Gastrocnemius medialis (tissue), 4 donors: ENCODE measurements at regions not wholly inside any gene's neighbourhood (a gene's known extent, or its start where the extent isn't known, plus 50 kb on each side); places are given as distances from the start of the nearest gene placed in this dataset.

Experiments
- ATAC-seq, 2 donors: fragments of 150-250 bp; one replicate each; pipeline ENCODE4 v1.9.1; 2016
- DNase-seq, 2 donors: peaks; one replicate each; pipeline ENCODE4 v3.0.0-alpha.2; 2019
- H3K27ac ChIP-seq, 4 donors: fragments of 200-600 bp; sonication (generic); 1 replicate in 1 of 4; 2 replicates in 3 of 4; pipeline ENCODE4 v1.5.1; 2016 to 2018; ENCODE audit warnings: mild to moderate bottlenecking in 2 of 4, moderate library complexity in 1 of 4
- H3K27me3 ChIP-seq, 3 donors: fragments of 200-600 bp; sonication (generic) in 2 of 3; 1 replicate in 1 of 3; 2 replicates in 2 of 3; pipeline versions ENCODE4 v1.5.1 to v1.6.0; 2016 to 2019; ENCODE audit warnings: mild to moderate bottlenecking in 1 of 3, moderate library complexity in 1 of 3
- H3K36me3 ChIP-seq, 2 donors: fragments of 200-600 bp; sonication (generic) in 1 of 2; one replicate each; pipeline ENCODE4 v1.5.1; 2017 to 2018
- H3K4me1 ChIP-seq, 2 donors: fragments of 200-600 bp; sonication (generic) in 1 of 2; one replicate each; pipeline ENCODE4 v1.5.1; 2016 to 2017; ENCODE audit warnings: mild to moderate bottlenecking in 2 of 2
- H3K4me3 ChIP-seq, 4 donors: fragments of 200-600 bp; sonication (generic) in 3 of 4; 1 replicate in 1 of 4; 2 replicates in 3 of 4; pipeline ENCODE4 v1.5.1; 2016 to 2019; ENCODE audit warnings: mild to moderate bottlenecking in 2 of 4
- H3K9me3 ChIP-seq, 3 donors: fragments of 200-600 bp; sonication (generic) in 2 of 3; 1 replicate in 1 of 3; 2 replicates in 2 of 3; pipeline ENCODE4 v1.5.1; 2016 to 2019
- CTCF ChIP-seq, 5 experiments: fragments of 450-650 bp in 3 of 5; fragments of 200-600 bp in 2 of 5; sonication (generic) in 2 of 5; IDR thresholded peaks in 4 of 5; conservative IDR thresholded peaks in 1 of 5; 1 replicate in 4 of 5; 2 replicates in 1 of 5; pipeline ENCODE4 v1.5.1; 2016 to 2019; ENCODE audit warnings: antibody characterized with exemption in 5 of 5, mild to moderate bottlenecking in 3 of 5, moderate library complexity in 3 of 5
- POLR2A ChIP-seq, 2 donors: fragments of 450-650 bp; IDR thresholded peaks; one replicate each; pipeline ENCODE4 v1.6.1; 2017; ENCODE audit warnings: antibody characterized with exemption in 2 of 2, mild to moderate bottlenecking in 2 of 2, moderate library complexity in 2 of 2
- in situ Hi-C, 4 donors: fragments of 200-750 bp; cut with MboI; loops; one replicate each; pipeline versions ENCODE4 v1.15.0 to v1.8.0; 2017; ENCODE audit warnings: low sequenced_read_pairs in 4 of 4
- intact Hi-C: fragments of 100-400 bp; cut with DNase I; formaldehyde crosslinking; loops from one replicate; pipeline ENCODE4 v1.15.1; 2023; ENCODE audit warnings: low total_unique reads

GRCh38 chr17:77694391-77695363 lies 263.8 kb upstream of the TNRC6C start:
- intact Hi-C loops (no loop called here), in situ Hi-C loops (no loop called here)
- Histone ChIP-seq H3K4me3 (no peak overlapping the region), H3K9me3 (no peaks in the 10 kb centered on the region), H3K4me1 (peaks cover 5 to 6% of the 10 kb centered on the region in 2 donors), H3K27ac (no peak overlapping the region), H3K36me3 (no peaks in the 10 kb centered on the region), H3K27me3 (peaks cover 7 to 24% (median 15%) of the 10 kb centered on the region in 3 donors)
- ATAC-seq (no peak), DNase-seq (no peak)
- TF ChIP-seq CTCF (IDR thresholded peaks at IDR 0.05 in 4 of 5, conservative IDR thresholded peaks at IDR 0.05 in 1 of 5) (no peak), POLR2A (IDR thresholded peaks at IDR 0.05) (no peak)

DNA sequence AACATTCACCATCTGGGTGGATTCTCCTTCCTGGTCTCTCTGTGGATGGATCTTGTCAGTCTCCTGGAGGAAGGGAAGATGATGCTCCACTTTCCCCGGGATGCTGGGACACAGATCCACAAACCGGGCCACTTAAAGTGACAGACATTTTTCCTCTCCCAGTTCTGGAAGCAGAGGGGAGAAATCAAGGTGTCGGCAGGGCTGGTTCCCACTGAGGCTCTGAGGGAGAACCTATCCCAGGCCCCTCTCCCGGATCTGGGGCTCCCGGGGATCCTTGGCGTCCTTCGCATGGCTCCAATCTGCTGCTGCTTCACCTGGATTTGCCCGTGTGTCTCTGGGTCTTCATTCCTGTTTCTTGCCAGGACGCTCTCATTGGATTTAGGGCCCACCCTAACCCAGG lies 263.1 kb upstream of the TNRC6C start:
- Histone ChIP-seq H3K27ac (no peak overlapping the region), H3K36me3 (no peaks in the 10 kb centered on the region), H3K4me1 (peaks cover under 1 to 4% of the 10 kb centered on the region in 2 donors), H3K9me3 (no peaks in the 10 kb centered on the region), H3K4me3 (no peak overlapping the region), H3K27me3 (peaks cover 7 to 17% (median 14%) of the 10 kb centered on the region in 3 donors)
- no peak for TF ChIP-seq CTCF (IDR thresholded peaks at IDR 0.05 in 4 of 5, conservative IDR thresholded peaks at IDR 0.05 in 1 of 5)
- in situ Hi-C loops (no loop called here), intact Hi-C loops (no loop called here)
- no peak for ATAC-seq
- DNase-seq = no peak

GRCh38 chr17:77696151-77696720 lies 262.3 kb upstream of the TNRC6C start:
- H3K27me3 ChIP-seq = peaks cover 3 to 8% (median 6%) of the 10 kb centered on the region in 3 donors
- H3K36me3 ChIP-seq = no peaks in the 10 kb centered on the region
- ATAC-seq = no peak
- H3K27ac ChIP-seq = no peak overlapping the region
- in situ Hi-C loops (no loop called here), intact Hi-C loops (no loop called here)
- no peaks in the 10 kb centered on the region for H3K9me3 ChIP-seq
- H3K4me1 ChIP-seq = no peaks in the 10 kb centered on the region
- no peak for DNase-seq
- H3K4me3 ChIP-seq = no peak overlapping the region
- TF ChIP-seq CTCF (IDR thresholded peaks at IDR 0.05 in 4 of 5, conservative IDR thresholded peaks at IDR 0.05 in 1 of 5) (no peak), POLR2A (IDR thresholded peaks at IDR 0.05) (no peak)

- intact Hi-C loops = no loop called here
- DNase-seq = no peak
- ATAC-seq = no peak
These were observed 261.6 kb upstream of the TNRC6C start for GRCh38 chr17:77696721-77697460.

More at GRCh38 chr17:77696721-77697460, 261.6 kb upstream of the TNRC6C start:
- in situ Hi-C loops = no loop called here
- Histone ChIP-seq H3K27ac (no peak overlapping the region), H3K4me3 (no peak overlapping the region), H3K27me3 (peaks cover 3 to 7% (median 3%) of the 10 kb centered on the region in 3 donors), H3K4me1 (no peaks in the 10 kb centered on the region), H3K36me3 (no peaks in the 10 kb centered on the region), H3K9me3 (no peaks in the 10 kb centered on the region)
- TF ChIP-seq CTCF (IDR thresholded peaks at IDR 0.05 in 4 of 5, conservative IDR thresholded peaks at IDR 0.05 in 1 of 5) (no peak), POLR2A (IDR thresholded peaks at IDR 0.05) (no peak)
